ENCODE measurements at regions not wholly inside any gene's neighbourhood (a gene's known extent, or its start where the extent isn't known, plus 50 kb on each side); places are given as distances from the start of the nearest gene placed in this dataset.

DNA sequence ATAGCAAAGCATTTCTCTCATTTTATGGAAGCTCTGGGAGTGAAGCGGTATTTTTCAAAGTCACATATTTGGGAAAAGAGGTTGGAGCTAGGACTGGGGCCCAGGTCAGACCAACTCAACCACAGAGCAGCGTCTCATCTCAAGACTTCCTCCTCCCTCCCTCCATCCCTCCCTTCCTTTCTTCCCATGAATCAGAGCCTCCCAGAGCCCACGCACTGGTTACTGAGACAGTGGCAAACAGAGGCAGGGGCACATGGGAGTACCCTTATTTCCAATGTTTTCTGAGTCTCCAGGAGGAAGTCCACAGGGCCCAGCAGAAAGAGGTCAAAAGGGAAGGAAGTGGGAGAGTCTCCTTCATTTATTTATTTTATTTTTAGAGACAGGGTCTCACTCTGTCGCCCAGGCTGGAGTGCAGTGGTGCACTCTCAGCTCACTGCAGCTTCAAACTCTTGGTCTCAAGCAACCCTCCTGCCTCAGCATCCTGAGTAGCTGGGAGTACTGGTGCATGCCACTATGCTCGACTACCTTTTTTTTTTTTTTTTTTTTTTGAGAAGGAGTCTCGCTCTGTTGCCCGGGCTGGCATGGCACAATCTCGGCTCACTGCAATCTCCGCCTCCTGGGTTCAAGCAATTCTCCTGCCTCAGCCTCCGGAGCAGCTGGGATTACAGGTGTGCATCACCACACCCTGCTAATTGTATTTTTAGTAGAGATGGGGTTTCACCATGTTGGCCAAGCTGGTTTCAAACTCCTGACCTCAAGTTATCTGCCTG lies 52.5 kb upstream of the CDKN2AIPNL start:
- TF ChIP-seq, protein P1, sequence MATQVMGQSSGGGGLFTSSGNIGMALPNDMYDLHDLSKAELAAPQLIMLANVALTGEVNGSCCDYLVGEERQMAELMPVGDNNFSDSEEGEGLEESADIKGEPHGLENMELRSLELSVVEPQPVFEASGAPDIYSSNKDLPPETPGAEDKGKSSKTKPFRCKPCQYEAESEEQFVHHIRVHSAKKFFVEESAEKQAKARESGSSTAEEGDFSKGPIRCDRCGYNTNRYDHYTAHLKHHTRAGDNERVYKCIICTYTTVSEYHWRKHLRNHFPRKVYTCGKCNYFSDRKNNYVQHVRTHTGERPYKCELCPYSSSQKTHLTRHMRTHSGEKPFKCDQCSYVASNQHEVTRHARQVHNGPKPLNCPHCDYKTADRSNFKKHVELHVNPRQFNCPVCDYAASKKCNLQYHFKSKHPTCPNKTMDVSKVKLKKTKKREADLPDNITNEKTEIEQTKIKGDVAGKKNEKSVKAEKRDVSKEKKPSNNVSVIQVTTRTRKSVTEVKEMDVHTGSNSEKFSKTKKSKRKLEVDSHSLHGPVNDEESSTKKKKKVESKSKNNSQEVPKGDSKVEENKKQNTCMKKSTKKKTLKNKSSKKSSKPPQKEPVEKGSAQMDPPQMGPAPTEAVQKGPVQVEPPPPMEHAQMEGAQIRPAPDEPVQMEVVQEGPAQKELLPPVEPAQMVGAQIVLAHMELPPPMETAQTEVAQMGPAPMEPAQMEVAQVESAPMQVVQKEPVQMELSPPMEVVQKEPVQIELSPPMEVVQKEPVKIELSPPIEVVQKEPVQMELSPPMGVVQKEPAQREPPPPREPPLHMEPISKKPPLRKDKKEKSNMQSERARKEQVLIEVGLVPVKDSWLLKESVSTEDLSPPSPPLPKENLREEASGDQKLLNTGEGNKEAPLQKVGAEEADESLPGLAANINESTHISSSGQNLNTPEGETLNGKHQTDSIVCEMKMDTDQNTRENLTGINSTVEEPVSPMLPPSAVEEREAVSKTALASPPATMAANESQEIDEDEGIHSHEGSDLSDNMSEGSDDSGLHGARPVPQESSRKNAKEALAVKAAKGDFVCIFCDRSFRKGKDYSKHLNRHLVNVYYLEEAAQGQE (IDR thresholded peaks at IDR 0.05; ENCODE audit: borderline replicate concordance), result no peak
- TF ChIP-seq, protein P1 (CRISPR knock-in tag; IDR thresholded peaks at IDR 0.05; ENCODE audit: low read depth), result no peak
- TF ChIP-seq MYBL2 (IDR thresholded peaks at IDR 0.05; ENCODE audit: low read depth) (no peak), MYBL2 (CRISPR knock-in tag; IDR thresholded peaks at IDR 0.05; ENCODE audit: borderline replicate concordance) (no peak), NR1H2 (CRISPR knock-in tag; IDR thresholded peaks at IDR 0.05) (no peak), EP300 (IDR thresholded peaks at IDR 0.05; ENCODE audit: low read length) (no peak), POLR2AphosphoS2 (IDR thresholded peaks at IDR 0.05; ENCODE audit: low read length) (no peak), HDAC2 (IDR thresholded peaks at IDR 0.05) (no peak), HDAC8 (tag; IDR thresholded peaks at IDR 0.05) (no peak), CHD2 (IDR thresholded peaks at IDR 0.05; ENCODE audit: low read depth, low read length) (no peak), BACH1 (tag; IDR thresholded peaks at IDR 0.05) (no peak)
- TF ChIP-seq, protein P2, sequence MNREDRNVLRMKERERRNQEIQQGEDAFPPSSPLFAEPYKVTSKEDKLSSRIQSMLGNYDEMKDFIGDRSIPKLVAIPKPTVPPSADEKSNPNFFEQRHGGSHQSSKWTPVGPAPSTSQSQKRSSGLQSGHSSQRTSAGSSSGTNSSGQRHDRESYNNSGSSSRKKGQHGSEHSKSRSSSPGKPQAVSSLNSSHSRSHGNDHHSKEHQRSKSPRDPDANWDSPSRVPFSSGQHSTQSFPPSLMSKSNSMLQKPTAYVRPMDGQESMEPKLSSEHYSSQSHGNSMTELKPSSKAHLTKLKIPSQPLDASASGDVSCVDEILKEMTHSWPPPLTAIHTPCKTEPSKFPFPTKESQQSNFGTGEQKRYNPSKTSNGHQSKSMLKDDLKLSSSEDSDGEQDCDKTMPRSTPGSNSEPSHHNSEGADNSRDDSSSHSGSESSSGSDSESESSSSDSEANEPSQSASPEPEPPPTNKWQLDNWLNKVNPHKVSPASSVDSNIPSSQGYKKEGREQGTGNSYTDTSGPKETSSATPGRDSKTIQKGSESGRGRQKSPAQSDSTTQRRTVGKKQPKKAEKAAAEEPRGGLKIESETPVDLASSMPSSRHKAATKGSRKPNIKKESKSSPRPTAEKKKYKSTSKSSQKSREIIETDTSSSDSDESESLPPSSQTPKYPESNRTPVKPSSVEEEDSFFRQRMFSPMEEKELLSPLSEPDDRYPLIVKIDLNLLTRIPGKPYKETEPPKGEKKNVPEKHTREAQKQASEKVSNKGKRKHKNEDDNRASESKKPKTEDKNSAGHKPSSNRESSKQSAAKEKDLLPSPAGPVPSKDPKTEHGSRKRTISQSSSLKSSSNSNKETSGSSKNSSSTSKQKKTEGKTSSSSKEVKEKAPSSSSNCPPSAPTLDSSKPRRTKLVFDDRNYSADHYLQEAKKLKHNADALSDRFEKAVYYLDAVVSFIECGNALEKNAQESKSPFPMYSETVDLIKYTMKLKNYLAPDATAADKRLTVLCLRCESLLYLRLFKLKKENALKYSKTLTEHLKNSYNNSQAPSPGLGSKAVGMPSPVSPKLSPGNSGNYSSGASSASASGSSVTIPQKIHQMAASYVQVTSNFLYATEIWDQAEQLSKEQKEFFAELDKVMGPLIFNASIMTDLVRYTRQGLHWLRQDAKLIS (CRISPR knock-in tag; IDR thresholded peaks at IDR 0.05), result no peak
- TF ChIP-seq, protein P3, sequence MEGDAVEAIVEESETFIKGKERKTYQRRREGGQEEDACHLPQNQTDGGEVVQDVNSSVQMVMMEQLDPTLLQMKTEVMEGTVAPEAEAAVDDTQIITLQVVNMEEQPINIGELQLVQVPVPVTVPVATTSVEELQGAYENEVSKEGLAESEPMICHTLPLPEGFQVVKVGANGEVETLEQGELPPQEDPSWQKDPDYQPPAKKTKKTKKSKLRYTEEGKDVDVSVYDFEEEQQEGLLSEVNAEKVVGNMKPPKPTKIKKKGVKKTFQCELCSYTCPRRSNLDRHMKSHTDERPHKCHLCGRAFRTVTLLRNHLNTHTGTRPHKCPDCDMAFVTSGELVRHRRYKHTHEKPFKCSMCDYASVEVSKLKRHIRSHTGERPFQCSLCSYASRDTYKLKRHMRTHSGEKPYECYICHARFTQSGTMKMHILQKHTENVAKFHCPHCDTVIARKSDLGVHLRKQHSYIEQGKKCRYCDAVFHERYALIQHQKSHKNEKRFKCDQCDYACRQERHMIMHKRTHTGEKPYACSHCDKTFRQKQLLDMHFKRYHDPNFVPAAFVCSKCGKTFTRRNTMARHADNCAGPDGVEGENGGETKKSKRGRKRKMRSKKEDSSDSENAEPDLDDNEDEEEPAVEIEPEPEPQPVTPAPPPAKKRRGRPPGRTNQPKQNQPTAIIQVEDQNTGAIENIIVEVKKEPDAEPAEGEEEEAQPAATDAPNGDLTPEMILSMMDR (IDR thresholded peaks at IDR 0.05 in 2 of 3, conservative IDR thresholded peaks at IDR 0.05 in 1 of 3; ENCODE audit: insufficient read depth in 2 of 3, low read depth in 1 of 3, low read length in 3 of 3), result no peak

Data from K562 (cell line).